ENCODE measurements at regions not wholly inside any gene's neighbourhood (a gene's known extent, or its start where the extent isn't known, plus 50 kb on each side); places are given as distances from the start of the nearest gene placed in this dataset.

GRCh38 chr9:89929315-89929672, 324.5 kb downstream of the GADD45G start:
- no peak overlapping the region for H3K4me2 ChIP-seq (ENCODE audit: low read length)
- no peaks in the 10 kb centered on the region for H3F3A ChIP-seq (ENCODE audit: insufficient read depth, low read length)
- TF ChIP-seq CTCF (IDR thresholded peaks at IDR 0.05; ENCODE audit: low read length) (no peak), EZH2 (IDR thresholded peaks at IDR 0.05; ENCODE audit: borderline replicate concordance, low read length) (no peak)
- no peaks in the 10 kb centered on the region for H4K20me1 ChIP-seq (ENCODE audit: insufficient read depth, low read length)
- H2AFZ ChIP-seq (ENCODE audit: low read length): no peak overlapping the region
- no peak overlapping the region for H3K9ac ChIP-seq (ENCODE audit: low read length)
- H3K9me3 ChIP-seq (ENCODE audit: low read length): no peaks in the 10 kb centered on the region
- no peaks in the 10 kb centered on the region for H3K4me1 ChIP-seq (ENCODE audit: insufficient read depth, low read length, severe bottlenecking)
- no peaks in the 10 kb centered on the region for H3K27me3 ChIP-seq (ENCODE audit: insufficient read depth, low read length)
- no peaks in the 10 kb centered on the region for H3K79me2 ChIP-seq (ENCODE audit: insufficient read depth, low read length)
- no peaks in the 10 kb centered on the region for H3K36me3 ChIP-seq (ENCODE audit: insufficient read depth, low read length)
- H3K4me3 ChIP-seq (ENCODE audit: low read depth, low read length, poor library complexity, severe bottlenecking): no peak overlapping the region
- no peaks in the 10 kb centered on the region for H3K9me2 ChIP-seq (ENCODE audit: low read depth, low read length)
- H3K27ac ChIP-seq (ENCODE audit: low read depth, low read length, poor library complexity, severe bottlenecking): no peak overlapping the region

GRCh38 chr9:89929673-89930480, 325.1 kb downstream of the GADD45G start:
- TF ChIP-seq EZH2 (IDR thresholded peaks at IDR 0.05; ENCODE audit: borderline replicate concordance, low read length) (no peak), CTCF (IDR thresholded peaks at IDR 0.05; ENCODE audit: low read length) (no peak)
- H3K27me3 ChIP-seq (ENCODE audit: insufficient read depth, low read length): no peaks in the 10 kb centered on the region
- H2AFZ ChIP-seq (ENCODE audit: low read length): no peak overlapping the region
- H3K4me2 ChIP-seq (ENCODE audit: low read length): no peak overlapping the region
- no peaks in the 10 kb centered on the region for H3K9me2 ChIP-seq (ENCODE audit: low read depth, low read length)
- no peaks in the 10 kb centered on the region for H4K20me1 ChIP-seq (ENCODE audit: insufficient read depth, low read length)
- H3K4me1 ChIP-seq (ENCODE audit: insufficient read depth, low read length, severe bottlenecking): no peaks in the 10 kb centered on the region
- H3K9me3 ChIP-seq (ENCODE audit: low read length): no peaks in the 10 kb centered on the region
- no peaks in the 10 kb centered on the region for H3K79me2 ChIP-seq (ENCODE audit: insufficient read depth, low read length)
- no peak overlapping the region for H3K9ac ChIP-seq (ENCODE audit: low read length)
- H3K4me3 ChIP-seq (ENCODE audit: low read depth, low read length, poor library complexity, severe bottlenecking): no peak overlapping the region
- no peaks in the 10 kb centered on the region for H3F3A ChIP-seq (ENCODE audit: insufficient read depth, low read length)
- H3K36me3 ChIP-seq (ENCODE audit: insufficient read depth, low read length): no peaks in the 10 kb centered on the region
- no peak overlapping the region for H3K27ac ChIP-seq (ENCODE audit: low read depth, low read length, poor library complexity, severe bottlenecking)

GRCh38 chr9:89933578-89933977, 328.8 kb downstream of the GADD45G start:
- H3K4me1 ChIP-seq (ENCODE audit: insufficient read depth, low read length, severe bottlenecking): no peaks in the 10 kb centered on the region
- no peaks in the 10 kb centered on the region for H3K79me2 ChIP-seq (ENCODE audit: insufficient read depth, low read length)
- no peaks in the 10 kb centered on the region for H3K9me3 ChIP-seq (ENCODE audit: low read length)
- H2AFZ ChIP-seq (ENCODE audit: low read length): no peak overlapping the region
- no peak overlapping the region for H3K4me2 ChIP-seq (ENCODE audit: low read length)
- H3K9me2 ChIP-seq (ENCODE audit: low read depth, low read length): no peaks in the 10 kb centered on the region
- TF ChIP-seq CTCF (IDR thresholded peaks at IDR 0.05; ENCODE audit: low read length): no peak
- H4K20me1 ChIP-seq (ENCODE audit: insufficient read depth, low read length): no peaks in the 10 kb centered on the region
- H3K9ac ChIP-seq (ENCODE audit: low read length): no peak overlapping the region
- H3K27me3 ChIP-seq (ENCODE audit: insufficient read depth, low read length): no peaks in the 10 kb centered on the region
- no peak overlapping the region for H3K27ac ChIP-seq (ENCODE audit: low read depth, low read length, poor library complexity, severe bottlenecking)
- no peaks in the 10 kb centered on the region for H3F3A ChIP-seq (ENCODE audit: insufficient read depth, low read length)
- no peaks in the 10 kb centered on the region for H3K36me3 ChIP-seq (ENCODE audit: insufficient read depth, low read length)
- no peak overlapping the region for H3K4me3 ChIP-seq (ENCODE audit: low read depth, low read length, poor library complexity, severe bottlenecking)

All from OCI-LY1 (cell line).